ENCODE measurements at regions not wholly inside any gene's neighbourhood (a gene's known extent, or its start where the extent isn't known, plus 50 kb on each side); places are given as distances from the start of the nearest gene placed in this dataset.
"Not testable (repeated sequence)": the region's sequence is repeated elsewhere in the genome, so short reads cannot be mapped to it uniquely, and the experiment has no call there.

- Histone ChIP-seq H3K4me2 (no peak overlapping the region), H3K27ac (no peak overlapping the region), H3K36me3 (no peaks in the 10 kb centered on the region), H3K27me3 (no peaks in the 10 kb centered on the region), H3K9ac (no peak overlapping the region), H3K9me3 (replicated peaks in 1 of 11) (peaks cover 10 to 19% (median 13%) of the 10 kb centered on the region in 11 experiments; a peak in 18 of 22 replicates), H3K4me3 (no peak overlapping the region), H4K20me1 (no peaks in the 10 kb centered on the region), H3K4me1 (peaks cover 0 to 10% (median 4%) of the 10 kb centered on the region in 10 experiments; a peak in 7 of 20 replicates)
- no peak for TF ChIP-seq Cebpa-rat (IDR thresholded peaks at IDR 0.05)
Observed at GRCh38 chr17:16880121-16880842, 91.6 kb downstream of the TNFRSF13B start.

- Histone ChIP-seq H3K4me3 (no peak overlapping the region), H3K4me2 (no peak overlapping the region), H4K20me1 (no peaks in the 10 kb centered on the region), H3K9ac (no peak overlapping the region), H3K36me3 (no peaks in the 10 kb centered on the region), H3K4me1 (peaks cover 0 to 10% (median 4%) of the 10 kb centered on the region in 10 experiments; a peak in 7 of 20 replicates), H3K27me3 (no peaks in the 10 kb centered on the region), H3K27ac (no peak overlapping the region), H3K9me3 (replicated peaks in 1 of 11) (peaks cover 10 to 19% (median 13%) of the 10 kb centered on the region in 11 experiments; a peak in 18 of 22 replicates)
- TF ChIP-seq Cebpa-rat (IDR thresholded peaks at IDR 0.05) = no peak
Observed at GRCh38 chr17:16879686-16880085, 92.2 kb downstream of the TNFRSF13B start.

- TF ChIP-seq Cebpa-rat (IDR thresholded peaks at IDR 0.05) = no peak
Observed at GRCh38 chr17:16878606-16879005, 93.3 kb downstream of the TNFRSF13B start.

GRCh38 chr17:16878084-16878483 lies 93.8 kb downstream of the TNFRSF13B start:
- Histone ChIP-seq H3K9me3 (replicated peaks in 1 of 11) (peaks cover 10 to 19% (median 13%) of the 10 kb centered on the region in 11 experiments; a peak in 18 of 22 replicates), H3K27me3 (no peaks in the 10 kb centered on the region), H3K27ac (no peak overlapping the region), H3K9ac (no peak overlapping the region), H3K4me2 (no peak overlapping the region), H3K4me1 (peaks cover 0 to 10% (median 4%) of the 10 kb centered on the region in 10 experiments; a peak in 8 of 20 replicates), H4K20me1 (no peaks in the 10 kb centered on the region), H3K36me3 (no peaks in the 10 kb centered on the region), H3K4me3 (no peak overlapping the region)
- no peak for TF ChIP-seq Cebpa-rat (IDR thresholded peaks at IDR 0.05)

More at GRCh38 chr17:16878606-16879005, 93.3 kb downstream of the TNFRSF13B start:
- Histone ChIP-seq H3K9ac (no peak overlapping the region), H3K27ac (no peak overlapping the region), H4K20me1 (no peaks in the 10 kb centered on the region), H3K4me2 (no peak overlapping the region), H3K9me3 (replicated peaks in 1 of 11) (peaks cover 10 to 19% (median 13%) of the 10 kb centered on the region in 11 experiments; a peak in 18 of 22 replicates), H3K4me1 (peaks cover 0 to 10% (median 4%) of the 10 kb centered on the region in 10 experiments; a peak in 7 of 20 replicates), H3K4me3 (no peak overlapping the region), H3K27me3 (no peaks in the 10 kb centered on the region), H3K36me3 (no peaks in the 10 kb centered on the region)

- no peaks in the 10 kb centered on the region for H3K36me3 ChIP-seq
- no peaks in the 10 kb centered on the region for H3K27me3 ChIP-seq
- no peak for TF ChIP-seq Cebpa-rat (IDR thresholded peaks at IDR 0.05)
- peak overlapping the region in 1 of 11 experiments; percentile 12; a peak in 2 of 22 replicates for H3K4me2 ChIP-seq
- H3K4me3 ChIP-seq = no peak overlapping the region
- H3K27ac ChIP-seq = no peak overlapping the region
- no peak overlapping the region for H3K9ac ChIP-seq
- H3K9me3 ChIP-seq (replicated peaks in 1 of 11) = peaks cover 10 to 19% (median 13%) of the 10 kb centered on the region in 11 experiments; a peak in 18 of 22 replicates
- H3K4me1 ChIP-seq = peaks cover 0 to 10% (median 4%) of the 10 kb centered on the region in 10 experiments; a peak in 7 of 20 replicates
- H4K20me1 ChIP-seq = no peaks in the 10 kb centered on the region
Observed at GRCh38 chr17:16877099-16877498, 94.8 kb downstream of the TNFRSF13B start.

- H3K4me2 ChIP-seq = no peak overlapping the region
- no peak overlapping the region for H3K4me3 ChIP-seq
- no peak overlapping the region for H3K9ac ChIP-seq
- no peaks in the 10 kb centered on the region for H3K36me3 ChIP-seq
- H3K27me3 ChIP-seq = no peaks in the 10 kb centered on the region
- H3K9me3 ChIP-seq (replicated peaks in 1 of 11) = peaks cover 10 to 19% (median 13%) of the 10 kb centered on the region in 11 experiments; a peak in 18 of 22 replicates
- no peak for TF ChIP-seq Cebpa-rat (IDR thresholded peaks at IDR 0.05)
- H3K27ac ChIP-seq = no peak overlapping the region
- H3K4me1 ChIP-seq = peaks cover 0 to 10% (median 4%) of the 10 kb centered on the region in 10 experiments; a peak in 8 of 20 replicates
- no peaks in the 10 kb centered on the region for H4K20me1 ChIP-seq
Observed at GRCh38 chr17:16875662-16876061, 96.3 kb downstream of the TNFRSF13B start.

GRCh38 chr17:16874216-16874615 lies 97.7 kb downstream of the TNFRSF13B start:
- H3K27ac ChIP-seq, H4K20me1 ChIP-seq: not testable (repeated sequence)

GRCh38 chr17:16873174-16874035 lies 98.5 kb downstream of the TNFRSF13B start:
- Histone ChIP-seq H3K36me3 (no peaks in the 10 kb centered on the region), H3K4me2 (peak overlapping the region in 1 of 11 experiments; percentile 4; a peak in 1 of 22 replicates), H3K9ac (no peak overlapping the region), H4K20me1 (no peaks in the 10 kb centered on the region), H3K27me3 (no peaks in the 10 kb centered on the region), H3K4me1 (peaks cover 5 to 20% (median 10%) of the 10 kb centered on the region in 10 experiments; a peak in 15 of 20 replicates), H3K9me3 (replicated peaks in 1 of 11) (peaks cover 10 to 16% (median 13%) of the 10 kb centered on the region in 11 experiments; a peak in 17 of 22 replicates), H3K27ac (no peak overlapping the region), H3K4me3 (no peak overlapping the region)
- TF ChIP-seq Cebpa-rat (IDR thresholded peaks at IDR 0.05) = no peak

More at GRCh38 chr17:16874216-16874615, 97.7 kb downstream of the TNFRSF13B start:
- H3K27me3 ChIP-seq, H3K36me3 ChIP-seq, H3K4me3 ChIP-seq, H3K9ac ChIP-seq, H3K4me2 ChIP-seq: not testable (repeated sequence)
- Histone ChIP-seq H3K4me1 (peaks cover 3 to 20% (median 9%) of the 10 kb centered on the region in 10 experiments; a peak in 13 of 20 replicates), H3K9me3 (replicated peaks in 1 of 11) (peaks cover 10 to 19% (median 13%) of the 10 kb centered on the region in 11 experiments; a peak in 18 of 22 replicates)
